ENCODE measurements at regions not wholly inside any gene's neighbourhood (a gene's known extent, or its start where the extent isn't known, plus 50 kb on each side); places are given as distances from the start of the nearest gene placed in this dataset.

DNA sequence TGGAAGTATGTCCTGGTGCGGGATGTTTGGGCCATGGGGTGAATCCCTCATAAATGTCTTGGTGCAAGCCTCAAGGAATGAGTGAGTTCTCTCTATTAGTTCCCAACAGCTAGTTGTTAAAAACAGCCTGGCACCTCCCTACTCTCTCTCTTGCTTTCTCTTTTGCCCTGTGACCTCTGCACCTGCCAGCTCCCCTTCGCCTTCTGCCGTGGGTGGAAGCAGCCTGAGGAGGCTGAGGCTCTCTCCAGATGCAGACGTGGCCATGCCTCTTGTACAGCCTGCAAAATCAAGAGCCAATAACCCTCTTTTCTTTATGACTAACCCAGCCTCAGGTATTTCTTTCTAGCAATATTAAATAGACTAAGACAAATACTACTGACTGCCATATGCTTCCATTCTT, 210.3 kb downstream of the POM121L12 start:
- Histone ChIP-seq H3K9me3 (ENCODE audit: control insufficient read depth in 1 of 2, insufficient read depth in 1 of 2, low read depth in 1 of 2, low read length in 2 of 2) (peaks cover 3% of the 10 kb centered on the region in 2 experiments; a peak in 2 of 4 replicates), H3K36me3 (ENCODE audit: control insufficient read depth in 1 of 2, insufficient read depth in 2 of 2, low read length in 2 of 2) (no peaks in the 10 kb centered on the region), H3K4me2 (ENCODE audit: low read length) (no peak overlapping the region), H3K9me2 (ENCODE audit: insufficient read depth) (no peaks in the 10 kb centered on the region), H3K27me3 (ENCODE audit: insufficient read depth, low read length) (no peaks in the 10 kb centered on the region), H3K4me3 (replicated peaks in 1 of 2; ENCODE audit: low read depth in 1 of 2, low read length in 2 of 2) (no peak overlapping the region), H3K9ac (ENCODE audit: low read length) (no peak overlapping the region), H3K4me1 (ENCODE audit: control insufficient read depth in 1 of 2, insufficient read depth in 2 of 2, low read length in 2 of 2) (no peaks in the 10 kb centered on the region), H3K27ac (ENCODE audit: low read depth, low read length) (no peak overlapping the region), H2AFZ (ENCODE audit: low read depth, low read length, poor library complexity, severe bottlenecking) (no peak overlapping the region), H4K20me1 (ENCODE audit: insufficient read depth) (no peaks in the 10 kb centered on the region), H3K79me2 (ENCODE audit: insufficient read depth, low read length) (no peaks in the 10 kb centered on the region)
- no TSS peak for BruUV-seq (replicated peaks)
- DNase-seq (ENCODE audit: low read depth, low spot score), result no peak
- intact Hi-C loops (cut with micrococcal nuclease), result no loop called here
- no peak for TF ChIP-seq SRF (IDR thresholded peaks at IDR 0.05; ENCODE audit: low read depth)
- TF ChIP-seq CEBPB (IDR thresholded peaks at IDR 0.05; ENCODE audit: low read depth), result no peak
- TF ChIP-seq TCF7L2 (IDR thresholded peaks at IDR 0.05; ENCODE audit: borderline replicate concordance, extremely low read depth, insufficient read depth, insufficient read length), result no peak
- no peak for TF ChIP-seq ZFX (IDR thresholded peaks at IDR 0.05)
- TF ChIP-seq CBX3 (IDR thresholded peaks at IDR 0.05; ENCODE audit: low read depth), result no peak
- no peak for TF ChIP-seq POLR2AphosphoS5 (IDR thresholded peaks at IDR 0.05; ENCODE audit: low read depth, low read length)
- TF ChIP-seq ELF1 (IDR thresholded peaks at IDR 0.05; ENCODE audit: borderline replicate concordance, low read depth), result no peak
- TF ChIP-seq EZH2 (IDR thresholded peaks at IDR 0.05), result no peak
- TF ChIP-seq FOSL1 (IDR thresholded peaks at IDR 0.05; ENCODE audit: low read depth), result no peak
- TF ChIP-seq, protein P1, sequence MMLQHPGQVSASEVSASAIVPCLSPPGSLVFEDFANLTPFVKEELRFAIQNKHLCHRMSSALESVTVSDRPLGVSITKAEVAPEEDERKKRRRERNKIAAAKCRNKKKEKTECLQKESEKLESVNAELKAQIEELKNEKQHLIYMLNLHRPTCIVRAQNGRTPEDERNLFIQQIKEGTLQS (IDR thresholded peaks at IDR 0.05), result no peak
- no peak for TF ChIP-seq ZNF274 (IDR thresholded peaks at IDR 0.05; ENCODE audit: low read depth, low read length)
- TF ChIP-seq, protein P2, sequence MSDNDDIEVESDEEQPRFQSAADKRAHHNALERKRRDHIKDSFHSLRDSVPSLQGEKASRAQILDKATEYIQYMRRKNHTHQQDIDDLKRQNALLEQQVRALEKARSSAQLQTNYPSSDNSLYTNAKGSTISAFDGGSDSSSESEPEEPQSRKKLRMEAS (IDR thresholded peaks at IDR 0.05), result no peak
- no peak for TF ChIP-seq SIN3A (IDR thresholded peaks at IDR 0.05; ENCODE audit: low read depth)
- no peak for TF ChIP-seq YY1 (IDR thresholded peaks at IDR 0.05; ENCODE audit: extremely low read depth, insufficient replicate concordance, low read depth, low read length)
- TF ChIP-seq, protein P3, sequence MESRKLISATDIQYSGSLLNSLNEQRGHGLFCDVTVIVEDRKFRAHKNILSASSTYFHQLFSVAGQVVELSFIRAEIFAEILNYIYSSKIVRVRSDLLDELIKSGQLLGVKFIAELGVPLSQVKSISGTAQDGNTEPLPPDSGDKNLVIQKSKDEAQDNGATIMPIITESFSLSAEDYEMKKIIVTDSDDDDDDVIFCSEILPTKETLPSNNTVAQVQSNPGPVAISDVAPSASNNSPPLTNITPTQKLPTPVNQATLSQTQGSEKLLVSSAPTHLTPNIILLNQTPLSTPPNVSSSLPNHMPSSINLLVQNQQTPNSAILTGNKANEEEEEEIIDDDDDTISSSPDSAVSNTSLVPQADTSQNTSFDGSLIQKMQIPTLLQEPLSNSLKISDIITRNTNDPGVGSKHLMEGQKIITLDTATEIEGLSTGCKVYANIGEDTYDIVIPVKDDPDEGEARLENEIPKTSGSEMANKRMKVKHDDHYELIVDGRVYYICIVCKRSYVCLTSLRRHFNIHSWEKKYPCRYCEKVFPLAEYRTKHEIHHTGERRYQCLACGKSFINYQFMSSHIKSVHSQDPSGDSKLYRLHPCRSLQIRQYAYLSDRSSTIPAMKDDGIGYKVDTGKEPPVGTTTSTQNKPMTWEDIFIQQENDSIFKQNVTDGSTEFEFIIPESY (IDR thresholded peaks at IDR 0.05; ENCODE audit: extremely low read depth, insufficient replicate concordance, low read length), result no peak
- TF ChIP-seq RAD21 (IDR thresholded peaks at IDR 0.05; ENCODE audit: low read depth), result no peak
- TF ChIP-seq EZH2phosphoT487 (IDR thresholded peaks at IDR 0.05; ENCODE audit: borderline replicate concordance), result no peak
- no peak for ATAC-seq
- POLR2A ChIA-PET, result no interaction called here
- CTCF ChIA-PET, result no interaction called here
- RAD21 ChIA-PET (ENCODE audit: low non-redundant PET in 1 of 2, low total read pairs in 2 of 2, uncharacterized antibody in 2 of 2, unreplicated experiment in 2 of 2), result no interaction called here

Data from HCT116 (cell line).